Right lobe of liver (tissue), 6 donors: ENCODE measurements at regions not wholly inside any gene's neighbourhood (a gene's known extent, or its start where the extent isn't known, plus 50 kb on each side); places are given as distances from the start of the nearest gene placed in this dataset.

Experiments
- ATAC-seq, 4 donors: fragments of 200-7000 bp; cut with Tn5 transposase; one replicate each; pipeline ENCODE4 v1.9.1; 2020; ENCODE audit warnings: mild to moderate bottlenecking in 4 of 4, moderate library complexity in 4 of 4
- DNase-seq, 3 donors: peaks; one replicate each; pipeline ENCODE4 v3.0.0-alpha.2; 2020
- H3K27ac ChIP-seq, 3 donors: fragments of 200-600 bp; one replicate each; pipeline ENCODE4 v1.8.0; 2022
- H3K27me3 ChIP-seq, 2 donors: fragments of 200-600 bp; one replicate each; pipeline ENCODE4 v1.8.0; 2022
- H3K36me3 ChIP-seq, 4 donors: fragments of 200-600 bp; sonication (generic) in 1 of 4; one replicate each; pipeline versions ENCODE4 v1.5.1 to v1.8.0; 2017 to 2022; ENCODE audit warnings: control low read depth in 1 of 4
- H3K4me1 ChIP-seq, 4 donors: fragments of 200-600 bp; sonication (generic) in 1 of 4; one replicate each; pipeline versions ENCODE4 v1.5.1 to v1.8.0; 2017 to 2022; ENCODE audit warnings: control low read depth in 1 of 4
- H3K4me3 ChIP-seq, 3 donors: fragments of 200-600 bp; one replicate each; pipeline ENCODE4 v1.8.0; 2022
- H3K9me3 ChIP-seq, 4 donors: fragments of 200-600 bp; sonication (generic) in 1 of 4; one replicate each; pipeline versions ENCODE4 v1.5.1 to v1.8.0; 2017 to 2022; ENCODE audit warnings: control low read depth in 1 of 4
- POLR2A ChIP-seq: fragments of 450-650 bp; IDR thresholded peaks from one replicate; pipeline ENCODE4 v1.6.1; 2017; ENCODE audit warnings: antibody characterized with exemption, mild to moderate bottlenecking
- WGBS: methylation state at CpG from one replicate; pipeline ENCODE4 v1.1.6; 2018; ENCODE audit warnings: low coverage, low lambda C conversion rate; ENCODE audit not compliant: insufficient coverage; ENCODE audit errors: missing lambda C conversion rate; 5-methylcytosine and 5-hydroxymethylcytosine counted together
- intact Hi-C, 2 donors: fragments of 100-400 bp; cut with DNase I; formaldehyde crosslinking; loops; one replicate each; pipeline versions ENCODE4 v1.11.2 to v1.14.1; 2022
- TF ChIP-seq, protein P1 (sequence below), 4 donors: fragments of 200-600 bp in 3 of 4; fragments of 450-650 bp in 1 of 4; IDR thresholded peaks; one replicate each; pipeline versions ENCODE4 v1.5.1 to v1.8.0; 2016 to 2022; ENCODE audit warnings: antibody characterized with exemption in 4 of 4, mild to moderate bottlenecking in 2 of 4
- donor health status: DM: no; HTN: yes; CAD: no.
- donor health status: DM: no; HTN: no; CAD: no.
- donor health status: DM: no; HTN: no; CAD: no.
- donor health status: DM: no; HTN: yes; CAD: no.
- donor health status: DM: no; HTN: yes; CAD: no.

DNA sequence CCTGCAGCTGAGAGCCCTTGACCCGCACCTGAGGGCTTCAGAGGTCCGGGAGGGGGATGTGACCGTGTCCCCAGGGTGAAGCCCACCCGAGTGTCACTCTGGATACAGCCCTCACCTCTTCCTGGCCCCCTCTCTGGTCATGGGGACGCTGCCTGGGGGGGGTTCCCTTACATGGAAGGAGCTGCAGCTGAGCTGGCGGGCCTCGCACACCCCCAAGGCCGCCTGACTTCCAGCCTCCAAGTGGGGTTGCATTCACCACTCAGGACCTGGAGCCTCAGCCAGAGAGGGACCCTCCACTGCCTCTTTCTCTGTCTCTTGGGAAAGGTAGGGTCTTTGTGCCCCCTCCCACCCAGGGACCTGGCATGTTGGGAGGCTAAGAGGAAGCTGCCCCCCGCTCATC lies 284.6 kb downstream of the SEC14L1 start:
- no peak for DNase-seq
- Histone ChIP-seq H3K36me3 (no peaks in the 10 kb centered on the region), H3K27ac (peak overlapping the region in 2 of 3 donors; percentile 69 to 83), H3K27me3 (no peaks in the 10 kb centered on the region), H3K9me3 (no peaks in the 10 kb centered on the region), H3K4me3 (no peak overlapping the region), H3K4me1 (peaks cover 0 to 87% (median 54%) of the 10 kb centered on the region in 4 donors)
- WGBS, result no CpG with 5 or more reads among the region's 9 CpGs
- intact Hi-C loops, result loop anchor here in 1 of 2 donors (5.0 kb wide), 1 partner anchor 67 kb away; no protein-coding TSS in a partner anchor
- no peak for ATAC-seq
- no peak for TF ChIP-seq POLR2A
- TF ChIP-seq, protein P1, sequence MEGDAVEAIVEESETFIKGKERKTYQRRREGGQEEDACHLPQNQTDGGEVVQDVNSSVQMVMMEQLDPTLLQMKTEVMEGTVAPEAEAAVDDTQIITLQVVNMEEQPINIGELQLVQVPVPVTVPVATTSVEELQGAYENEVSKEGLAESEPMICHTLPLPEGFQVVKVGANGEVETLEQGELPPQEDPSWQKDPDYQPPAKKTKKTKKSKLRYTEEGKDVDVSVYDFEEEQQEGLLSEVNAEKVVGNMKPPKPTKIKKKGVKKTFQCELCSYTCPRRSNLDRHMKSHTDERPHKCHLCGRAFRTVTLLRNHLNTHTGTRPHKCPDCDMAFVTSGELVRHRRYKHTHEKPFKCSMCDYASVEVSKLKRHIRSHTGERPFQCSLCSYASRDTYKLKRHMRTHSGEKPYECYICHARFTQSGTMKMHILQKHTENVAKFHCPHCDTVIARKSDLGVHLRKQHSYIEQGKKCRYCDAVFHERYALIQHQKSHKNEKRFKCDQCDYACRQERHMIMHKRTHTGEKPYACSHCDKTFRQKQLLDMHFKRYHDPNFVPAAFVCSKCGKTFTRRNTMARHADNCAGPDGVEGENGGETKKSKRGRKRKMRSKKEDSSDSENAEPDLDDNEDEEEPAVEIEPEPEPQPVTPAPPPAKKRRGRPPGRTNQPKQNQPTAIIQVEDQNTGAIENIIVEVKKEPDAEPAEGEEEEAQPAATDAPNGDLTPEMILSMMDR (IDR thresholded peaks at IDR 0.05), result no peak

DNA sequence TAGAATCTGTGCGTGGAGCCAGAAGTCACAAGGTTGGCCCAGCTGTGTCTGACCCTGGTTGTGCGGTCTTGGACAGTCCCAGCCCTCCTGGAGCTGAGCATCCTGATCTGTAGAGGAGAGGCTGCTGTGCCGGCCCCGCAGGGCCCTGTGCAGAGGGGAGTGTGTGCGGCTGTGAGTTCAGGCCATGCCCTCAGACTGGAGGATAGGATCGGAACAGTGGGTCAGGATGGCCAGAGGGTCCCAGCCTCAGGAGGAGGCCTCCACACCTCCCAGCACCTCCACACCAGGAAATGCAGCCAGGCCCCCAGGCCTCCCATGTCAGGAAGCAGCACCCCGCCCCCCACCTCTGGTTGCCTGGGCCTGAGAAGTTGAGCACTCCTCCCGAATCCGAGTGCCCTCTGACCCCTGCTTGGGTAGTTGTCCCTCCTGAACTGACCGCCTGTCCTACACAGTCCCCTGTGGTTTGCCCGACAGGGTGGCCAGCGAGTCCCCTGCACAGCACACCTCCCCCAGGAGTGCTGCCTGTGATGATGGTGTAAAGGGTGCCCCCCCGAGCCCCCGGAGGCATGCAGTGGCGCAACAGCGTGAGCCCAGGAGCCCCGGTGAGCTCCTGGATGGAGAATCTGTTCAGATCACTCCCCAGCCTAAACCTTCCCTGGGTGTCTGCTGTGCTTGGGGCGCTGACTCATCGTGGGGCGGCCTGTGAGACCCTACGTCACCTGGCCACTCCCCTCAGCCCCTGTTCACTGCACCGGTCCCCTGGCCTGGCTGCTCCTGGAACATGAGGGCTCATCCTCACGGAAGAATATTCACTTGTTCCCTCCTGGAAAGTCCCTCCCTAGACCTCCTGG lies 285.2 kb downstream of the SEC14L1 start:
- H3K4me1 ChIP-seq, result peaks cover 0 to 85% (median 49%) of the 10 kb centered on the region in 4 donors
- TF ChIP-seq, protein P1 (IDR thresholded peaks at IDR 0.05), result no peak
- TF ChIP-seq POLR2A, result no peak
- peak overlapping the region; percentile 10 to 83 (median 69) for H3K27ac ChIP-seq
- DNase-seq (no peak), ATAC-seq (no peak)
- no peak overlapping the region for H3K4me3 ChIP-seq
- H3K9me3 ChIP-seq, result no peaks in the 10 kb centered on the region
- no peaks in the 10 kb centered on the region for H3K27me3 ChIP-seq
- intact Hi-C loops, result loop anchor here in 1 of 2 donors (5.0 kb wide), 1 partner anchor 66 kb away; no protein-coding TSS in a partner anchor
- 53% methylated on average over 6 of the region's 23 CpGs for WGBS
- H3K36me3 ChIP-seq, result no peaks in the 10 kb centered on the region

DNA sequence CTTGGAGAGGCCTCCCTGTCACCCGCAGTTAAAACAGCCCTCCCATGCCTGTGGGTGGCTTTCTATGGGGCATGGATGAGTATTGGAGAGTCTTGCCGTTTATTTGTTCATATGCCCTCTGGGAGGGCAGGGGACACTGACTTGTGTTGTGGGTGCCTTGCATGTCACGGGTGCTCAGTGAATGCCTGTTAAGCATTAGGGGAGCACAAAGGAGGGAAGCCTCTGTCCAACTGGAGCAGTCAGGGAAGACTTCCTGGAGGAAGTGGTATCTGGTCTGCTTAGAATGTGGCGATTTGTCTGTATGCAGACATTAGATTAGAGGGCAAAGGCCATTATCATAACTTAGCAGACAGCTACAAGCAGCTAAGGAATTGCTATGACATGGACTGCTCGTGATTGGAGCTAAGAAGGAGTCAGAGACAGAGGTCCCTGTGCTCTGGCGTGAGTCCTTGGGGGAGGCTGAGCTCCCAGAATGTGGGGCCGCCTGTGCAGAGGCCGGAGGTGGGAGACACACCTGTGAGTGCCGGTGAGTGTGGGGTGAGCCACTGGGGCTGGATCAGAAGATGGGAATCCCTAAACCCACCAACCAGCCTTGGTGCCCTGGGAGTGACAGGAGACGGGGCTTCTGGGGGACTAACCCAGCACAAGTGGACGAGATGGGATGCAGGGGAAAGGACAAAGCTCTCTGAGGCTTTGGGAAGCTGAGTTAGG lies 286.1 kb downstream of the SEC14L1 start:
- peak overlapping the region; percentile 10 to 68 (median 57) for H3K27ac ChIP-seq
- TF ChIP-seq POLR2A, result no peak
- TF ChIP-seq, protein P1 (IDR thresholded peaks at IDR 0.05), result no peak
- no peak overlapping the region for H3K4me3 ChIP-seq
- intact Hi-C loops, result loop anchor here in 1 of 2 donors (5.0 kb wide), 1 partner anchor 65 kb away; no protein-coding TSS in a partner anchor
- H3K27me3 ChIP-seq, result no peaks in the 10 kb centered on the region
- peaks cover 0 to 77% (median 45%) of the 10 kb centered on the region in 4 donors for H3K4me1 ChIP-seq
- no peaks in the 10 kb centered on the region for H3K9me3 ChIP-seq
- no peaks in the 10 kb centered on the region for H3K36me3 ChIP-seq
- 64% methylated on average over 6 of the region's 11 CpGs for WGBS
- no peak for DNase-seq
- ATAC-seq, result no peak

DNA sequence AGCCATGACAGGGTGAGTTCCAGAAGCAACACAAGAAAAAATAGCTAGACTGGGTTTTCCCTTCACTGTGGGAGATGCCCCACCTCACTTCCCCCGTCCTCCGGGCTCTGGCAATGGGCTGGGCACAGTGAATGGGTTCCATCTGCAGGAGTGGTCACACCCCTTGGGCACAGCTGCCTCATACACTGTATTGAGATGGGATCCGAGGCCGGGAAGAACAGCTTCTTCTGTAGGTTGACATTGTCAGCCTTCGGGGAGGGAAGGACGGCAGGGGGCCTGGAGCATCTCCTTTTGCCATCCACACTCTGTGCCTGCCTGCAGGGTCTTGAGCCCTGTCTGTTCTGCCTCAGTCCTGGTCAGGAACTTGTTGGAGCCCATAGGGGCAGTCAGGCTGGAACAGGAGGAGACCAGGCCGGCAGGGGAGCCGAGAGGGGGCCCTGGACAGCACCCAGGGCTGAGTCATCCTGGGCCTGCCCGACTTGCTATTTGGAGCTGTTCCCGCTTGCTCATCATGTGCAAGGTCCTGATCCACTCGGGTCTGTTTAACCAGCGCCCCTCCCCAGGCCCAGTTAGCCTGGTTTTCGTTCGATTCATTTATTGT lies 286.7 kb downstream of the SEC14L1 start:
- Histone ChIP-seq H3K4me3 (no peak overlapping the region), H3K27me3 (no peaks in the 10 kb centered on the region), H3K27ac (peak overlapping the region; percentile 24 to 68 (median 57)), H3K4me1 (peaks cover 0 to 73% (median 42%) of the 10 kb centered on the region in 4 donors), H3K9me3 (no peaks in the 10 kb centered on the region), H3K36me3 (no peaks in the 10 kb centered on the region)
- 39% methylated on average over 4 of the region's 14 CpGs for WGBS
- TF ChIP-seq, protein P1 (IDR thresholded peaks at IDR 0.05), result no peak
- no peak for TF ChIP-seq POLR2A
- ATAC-seq (peak in 1 of 4 donors; percentile 11), DNase-seq (peak in 1 of 3 donors; percentile 64)
- intact Hi-C loops, result loop anchor here in 1 of 2 donors (5.0 kb wide), 1 partner anchor 65 kb away; no protein-coding TSS in a partner anchor
